Hepatocyte (in vitro differentiated cells): ENCODE measurements at regions not wholly inside any gene's neighbourhood (a gene's known extent, or its start where the extent isn't known, plus 50 kb on each side); places are given as distances from the start of the nearest gene placed in this dataset.

Experiments used
- DNase-seq: peaks from one replicate; pipeline ENCODE4 v3.0.0-alpha.2; 2016; ENCODE audit warnings: low spot score
- H2AFZ ChIP-seq: fragments of 200-600 bp; sonication (generic); 2 replicates; pipeline ENCODE4 v1.6.0; 2016; ENCODE audit warnings: antibody characterized with exemption, mild to moderate bottlenecking
- H3K27ac ChIP-seq: fragments of 200-600 bp; sonication (generic); 2 replicates; pipeline ENCODE4 v1.5.1; 2016; ENCODE audit warnings: mild to moderate bottlenecking
- H3K27me3 ChIP-seq: fragments of 200-600 bp; sonication (generic); 2 replicates; pipeline ENCODE4 v1.6.1; 2016
- H3K36me3 ChIP-seq: fragments of 200-600 bp; sonication (generic); replicated peaks from 2 replicates; pipeline ENCODE4 v1.5.1; 2016; ENCODE audit warnings: low read depth; ENCODE audit not compliant: insufficient read depth
- H3K4me1 ChIP-seq: fragments of 200-600 bp; sonication (generic); 2 replicates; pipeline ENCODE4 v1.5.1; 2016; ENCODE audit warnings: mild to moderate bottlenecking, moderate library complexity; ENCODE audit not compliant: insufficient read depth
- H3K4me2 ChIP-seq: fragments of 200-600 bp; sonication (generic); 2 replicates; pipeline ENCODE4 v1.6.0; 2016
- H3K4me3 ChIP-seq: fragments of 200-600 bp; sonication (generic); 2 replicates; pipeline ENCODE4 v1.5.1; 2016; ENCODE audit warnings: mild to moderate bottlenecking
- H3K79me2 ChIP-seq: fragments of 200-600 bp; sonication (generic); 2 replicates; pipeline ENCODE4 v1.6.0; 2017; ENCODE audit warnings: mild to moderate bottlenecking
- H3K9me2 ChIP-seq: fragments of 200-600 bp; sonication (generic); replicated peaks from 2 replicates; pipeline ENCODE4 v1.6.0; 2017; ENCODE audit warnings: mild to moderate bottlenecking; ENCODE audit not compliant: insufficient read depth
- H3K9me3 ChIP-seq: fragments of 200-600 bp; sonication (generic); 2 replicates; pipeline ENCODE4 v1.5.1; 2016; ENCODE audit warnings: low read depth, mild to moderate bottlenecking
- H4K20me1 ChIP-seq: fragments of 200-600 bp; sonication (generic); 2 replicates; pipeline ENCODE4 v1.6.0; 2016; ENCODE audit warnings: mild to moderate bottlenecking; ENCODE audit not compliant: insufficient read depth, poor library complexity, severe bottlenecking
- CTCF ChIP-seq: fragments of 200-600 bp; sonication (generic); IDR thresholded peaks from 2 replicates; pipeline ENCODE4 v1.5.1; 2016; ENCODE audit warnings: antibody characterized with exemption, mild to moderate bottlenecking; ENCODE audit not compliant: poor library complexity
- EZH2 ChIP-seq: fragments of 200-600 bp; sonication (generic); IDR thresholded peaks from 2 replicates; pipeline ENCODE4 v1.6.1; 2016; ENCODE audit warnings: antibody characterized with exemption, mild to moderate bottlenecking, borderline replicate concordance
- EZH2phosphoT487 ChIP-seq: fragments of 200-600 bp; sonication (generic); IDR thresholded peaks from one replicate; pipeline ENCODE4 v1.6.1; 2018; ENCODE audit warnings: antibody characterized with exemption, mild to moderate bottlenecking, low read depth, moderate library complexity; ENCODE audit not compliant: unreplicated experiment, severe bottlenecking
- WGBS: methylation state at CpG from one replicate; pipeline ENCODE4 v1.1.6; 2016; ENCODE audit warnings: low lambda C conversion rate; ENCODE audit errors: missing lambda C conversion rate; 5-methylcytosine and 5-hydroxymethylcytosine counted together

- Histone ChIP-seq H3K9me3 (no peaks in the 10 kb centered on the region), H3K79me2 (no peaks in the 10 kb centered on the region), H3K27me3 (no peaks in the 10 kb centered on the region), H2AFZ (no peak overlapping the region), H3K4me1 (no peaks in the 10 kb centered on the region), H3K4me2 (no peak overlapping the region), H4K20me1 (no peaks in the 10 kb centered on the region), H3K27ac (no peak overlapping the region), H3K36me3 (no peaks in the 10 kb centered on the region), H3K9me2 (no peaks in the 10 kb centered on the region), H3K4me3 (no peak overlapping the region)
- DNase-seq: no peak
- TF ChIP-seq EZH2phosphoT487 (no peak), EZH2 (no peak), CTCF (no peak)
- WGBS: 77% methylated on average over 3 of the region's 3 CpGs
Measured at GRCh38 chrX:131836161-131836560, 186.9 kb upstream of the STK26 start.

GRCh38 chrX:131837325-131837724, 185.8 kb upstream of the STK26 start:
- Histone ChIP-seq H3K27ac (no peak overlapping the region), H3K79me2 (no peaks in the 10 kb centered on the region), H3K9me2 (no peaks in the 10 kb centered on the region), H3K36me3 (no peaks in the 10 kb centered on the region), H3K4me1 (no peaks in the 10 kb centered on the region), H4K20me1 (no peaks in the 10 kb centered on the region), H3K4me3 (no peak overlapping the region), H3K9me3 (no peaks in the 10 kb centered on the region), H2AFZ (no peak overlapping the region), H3K27me3 (no peaks in the 10 kb centered on the region), H3K4me2 (no peak overlapping the region)
- DNase-seq: no peak
- TF ChIP-seq EZH2phosphoT487 (no peak), EZH2 (no peak), CTCF (no peak)

DNA sequence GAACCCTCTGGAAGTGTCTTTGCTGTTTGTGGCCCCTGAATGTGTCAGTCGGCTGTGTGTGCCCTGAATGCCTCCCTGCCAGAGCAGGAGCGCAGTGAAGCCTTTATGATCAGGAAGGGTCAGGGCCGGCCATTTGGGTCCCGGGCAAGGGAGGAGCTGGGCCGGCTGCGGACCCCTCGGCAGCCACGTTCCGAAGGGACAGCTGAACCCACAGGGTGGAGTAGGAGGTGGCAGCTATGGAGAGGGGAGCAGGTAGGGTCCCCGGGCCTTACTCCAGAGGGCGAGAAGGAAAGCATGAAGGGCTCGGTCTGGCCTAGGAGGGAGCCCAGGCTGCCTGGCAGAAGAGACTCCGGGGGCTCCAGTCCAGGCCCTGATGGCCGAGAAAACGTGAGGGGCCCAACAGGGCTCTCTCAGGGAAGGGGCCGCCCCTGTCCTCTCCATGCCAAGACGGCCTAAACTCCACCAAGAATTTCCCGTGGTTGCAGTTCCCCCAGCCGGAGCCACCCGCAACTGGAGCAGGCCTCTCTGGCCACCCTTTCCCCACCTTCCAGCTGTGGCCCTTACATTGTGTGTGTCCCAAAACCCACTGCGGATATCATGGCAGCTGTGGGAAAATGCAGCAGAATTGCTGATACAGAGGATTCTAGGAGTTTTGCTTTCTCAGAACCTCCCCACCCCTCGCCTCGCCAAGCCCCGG, 182.2 kb upstream of the STK26 start:
- H3K9me3 ChIP-seq: no peaks in the 10 kb centered on the region
- H3K9me2 ChIP-seq: no peaks in the 10 kb centered on the region
- no peaks in the 10 kb centered on the region for H3K36me3 ChIP-seq
- H3K4me2 ChIP-seq: no peak overlapping the region
- 72% methylated on average over 22 of the region's 24 CpGs for WGBS
- H3K27ac ChIP-seq: no peak overlapping the region
- no peak overlapping the region for H2AFZ ChIP-seq
- no peaks in the 10 kb centered on the region for H3K79me2 ChIP-seq
- DNase-seq: no peak
- TF ChIP-seq EZH2 (no peak), EZH2phosphoT487 (no peak), CTCF (no peak)
- no peaks in the 10 kb centered on the region for H3K4me1 ChIP-seq
- H3K4me3 ChIP-seq: no peak overlapping the region
- H4K20me1 ChIP-seq: no peaks in the 10 kb centered on the region
- no peaks in the 10 kb centered on the region for H3K27me3 ChIP-seq
